GM06990 (cell line): ENCODE measurements at regions not wholly inside any gene's neighbourhood (a gene's known extent, or its start where the extent isn't known, plus 50 kb on each side); places are given as distances from the start of the nearest gene placed in this dataset.
"Not testable (repeated sequence)": the region's sequence is repeated elsewhere in the genome, so short reads cannot be mapped to it uniquely, and the experiment has no call there.

Source experiments
- DNase-seq: peaks from one replicate; pipeline ENCODE4 v3.0.0-alpha.2; 2011; ENCODE audit not compliant: insufficient read length; ENCODE audit errors: extremely low read depth
- H3K27me3 ChIP-seq: replicated peaks from 2 replicates; pipeline ENCODE4 v1.6.0; 2011; ENCODE audit warnings: low read length; ENCODE audit not compliant: control insufficient read depth, insufficient read depth
- H3K36me3 ChIP-seq: 2 replicates; pipeline ENCODE4 v1.5.1; 2011; ENCODE audit warnings: low read length; ENCODE audit not compliant: control insufficient read depth, insufficient read depth
- H3K4me3 ChIP-seq: replicated peaks from 2 replicates; pipeline ENCODE4 v1.5.1; 2011; ENCODE audit warnings: low read depth, mild to moderate bottlenecking, control low read depth, low read length
- CTCF ChIP-seq: IDR thresholded peaks from 2 replicates; pipeline ENCODE4 v1.5.1; 2011; ENCODE audit warnings: low read length, control low read depth, mild to moderate bottlenecking, inconsistent platforms; ENCODE audit not compliant: insufficient read depth, poor library complexity, severe bottlenecking

GRCh38 chr17:65305116-65305515 lies 167.9 kb downstream of the RGS9 start:
- Histone ChIP-seq H3K4me3 (no peak overlapping the region), H3K36me3 (no peaks in the 10 kb centered on the region), H3K27me3 (peaks cover 3% of the 10 kb centered on the region; the same call in 1 of the 2 replicates)
- no peak for DNase-seq
- TF ChIP-seq CTCF = no peak

DNA sequence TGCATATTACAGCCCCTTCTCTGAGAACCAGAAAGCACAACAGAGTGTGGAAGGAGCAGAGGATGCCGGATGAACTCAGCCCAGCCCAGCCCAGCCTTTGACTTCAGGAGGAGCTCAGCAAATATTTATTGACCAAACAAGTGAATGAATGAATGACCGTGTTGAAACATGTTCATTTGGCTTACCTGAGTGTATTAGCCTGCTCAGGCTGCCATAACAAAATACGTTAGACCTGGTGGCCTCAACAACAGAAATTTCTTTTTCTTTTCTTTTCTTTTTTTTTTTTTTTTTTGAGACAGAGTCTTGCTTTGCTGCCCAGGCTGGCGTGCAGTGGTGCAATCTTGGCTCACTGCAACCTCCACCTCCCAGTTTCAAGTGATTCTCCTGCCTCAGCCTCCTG lies 164.7 kb downstream of the RGS9 start:
- H3K27me3 ChIP-seq, H3K36me3 ChIP-seq, DNase-seq, H3K4me3 ChIP-seq: not testable (repeated sequence)

DNA sequence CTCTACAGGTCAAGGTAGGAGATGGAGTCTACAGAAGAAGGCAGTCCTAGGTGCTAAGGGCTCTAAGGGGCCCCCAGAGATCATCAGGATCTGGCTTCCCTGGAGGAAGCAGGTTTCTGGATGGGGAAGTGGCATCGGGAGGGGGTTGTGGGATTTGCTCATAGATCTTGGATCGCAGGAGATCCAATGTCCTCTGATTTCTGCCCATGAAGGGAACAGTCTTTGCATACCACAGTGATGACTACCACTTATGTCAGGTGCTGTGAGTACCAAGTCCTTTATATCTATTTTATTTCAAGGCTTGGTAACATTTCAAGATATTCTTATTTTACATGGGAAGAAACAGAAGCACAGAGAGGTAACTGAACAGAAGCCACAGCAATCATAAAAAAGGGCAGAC lies 164.0 kb downstream of the RGS9 start:
- Histone ChIP-seq H3K27me3 (no peaks in the 10 kb centered on the region; the same call in 1 of the 2 replicates), H3K4me3 (no peak overlapping the region), H3K36me3 (no peaks in the 10 kb centered on the region)
- no peak for TF ChIP-seq CTCF
- DNase-seq = no peak

DNA sequence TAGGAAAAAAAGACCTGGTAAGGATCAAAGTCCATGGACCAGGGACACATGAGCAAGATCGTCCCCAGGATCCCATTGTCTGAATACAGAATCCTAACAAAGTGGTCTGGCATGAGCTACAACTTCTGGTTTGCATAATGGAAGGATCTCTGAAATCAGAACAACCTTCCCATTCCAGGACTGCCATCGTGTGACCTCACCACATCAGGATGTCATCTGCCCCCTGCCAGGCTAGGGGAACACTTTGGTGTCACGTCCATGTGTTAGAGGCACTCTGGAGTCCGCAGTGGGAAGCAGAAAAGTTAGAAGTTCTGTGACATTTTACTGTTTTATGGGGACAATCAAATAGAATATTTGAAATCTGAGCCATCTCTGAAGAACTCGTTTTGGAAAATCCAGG lies 160.7 kb downstream of the RGS9 start:
- no peak for DNase-seq
- Histone ChIP-seq H3K4me3 (no peak overlapping the region), H3K36me3 (no peaks in the 10 kb centered on the region), H3K27me3 (no peaks in the 10 kb centered on the region)
- no peak for TF ChIP-seq CTCF

DNA sequence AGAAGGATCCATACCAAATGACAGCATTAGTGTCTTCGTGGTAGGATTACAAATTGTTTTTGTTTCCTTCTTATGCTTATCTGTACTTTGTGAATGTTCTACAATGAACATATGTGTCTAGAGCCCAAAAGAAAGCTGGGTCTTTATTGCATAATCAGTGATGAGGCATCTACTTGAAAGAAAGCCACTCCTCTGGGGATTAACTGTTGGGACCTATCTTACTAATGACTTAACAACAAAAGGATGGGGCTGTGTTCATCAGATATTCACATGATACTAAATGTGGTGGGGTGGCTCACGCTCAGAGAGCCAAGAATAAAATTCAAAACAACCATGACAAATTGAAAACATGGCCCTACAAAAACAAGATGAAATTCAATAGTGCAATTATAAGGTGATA lies 160.2 kb downstream of the RGS9 start:
- H3K4me3 ChIP-seq = no peak overlapping the region
- no peaks in the 10 kb centered on the region for H3K27me3 ChIP-seq
- no peak for DNase-seq
- TF ChIP-seq CTCF = no peak
- H3K36me3 ChIP-seq = no peaks in the 10 kb centered on the region

DNA sequence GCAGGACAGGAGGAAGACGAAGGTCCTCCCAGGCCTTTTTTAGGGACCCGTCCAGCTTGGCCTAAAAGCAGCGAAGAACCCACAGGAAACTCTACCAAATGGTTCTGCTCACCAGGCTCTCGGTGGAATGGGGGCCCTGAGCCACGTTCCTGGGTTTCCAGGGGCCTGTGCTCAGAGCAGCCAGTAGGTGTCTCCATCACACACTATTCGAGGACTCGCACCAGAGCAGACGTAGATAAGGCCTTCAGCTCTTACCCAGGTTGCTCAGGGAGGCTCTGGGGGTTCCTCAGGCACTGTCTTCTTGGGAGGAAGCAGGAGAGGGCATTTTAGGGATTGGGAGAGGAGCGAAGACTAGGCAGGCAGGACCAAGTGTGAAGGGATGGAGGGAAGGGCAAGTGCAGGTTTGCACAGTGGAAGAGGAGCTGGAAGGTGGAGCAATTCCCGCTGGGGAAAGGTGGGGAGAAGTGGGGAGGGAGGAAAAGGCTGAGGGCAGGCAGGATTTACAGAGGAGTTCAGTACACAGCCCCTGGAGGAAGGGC lies 157.1 kb downstream of the RGS9 start:
- TF ChIP-seq CTCF = peak; percentile 88
- Histone ChIP-seq H3K27me3 (no peaks in the 10 kb centered on the region), H3K4me3 (no peak overlapping the region), H3K36me3 (no peaks in the 10 kb centered on the region)
- DNase-seq = peak; percentile 15
